HG02970 (cell line): ENCODE measurements at regions not wholly inside any gene's neighbourhood (a gene's known extent, or its start where the extent isn't known, plus 50 kb on each side); places are given as distances from the start of the nearest gene placed in this dataset.
A peak's percentile ranks its signal among the peaks of the same experiment; 100 is the strongest.

Source experiments
- ATAC-seq: cut with Tn5 transposase; IDR thresholded peaks from one replicate; pipeline ENCODE4 v1.9.1; 2021; ENCODE audit warnings: mild to moderate bottlenecking, moderate library complexity, moderate number of reproducible peaks; ENCODE audit not compliant: unreplicated experiment, low FRiP score

DNA sequence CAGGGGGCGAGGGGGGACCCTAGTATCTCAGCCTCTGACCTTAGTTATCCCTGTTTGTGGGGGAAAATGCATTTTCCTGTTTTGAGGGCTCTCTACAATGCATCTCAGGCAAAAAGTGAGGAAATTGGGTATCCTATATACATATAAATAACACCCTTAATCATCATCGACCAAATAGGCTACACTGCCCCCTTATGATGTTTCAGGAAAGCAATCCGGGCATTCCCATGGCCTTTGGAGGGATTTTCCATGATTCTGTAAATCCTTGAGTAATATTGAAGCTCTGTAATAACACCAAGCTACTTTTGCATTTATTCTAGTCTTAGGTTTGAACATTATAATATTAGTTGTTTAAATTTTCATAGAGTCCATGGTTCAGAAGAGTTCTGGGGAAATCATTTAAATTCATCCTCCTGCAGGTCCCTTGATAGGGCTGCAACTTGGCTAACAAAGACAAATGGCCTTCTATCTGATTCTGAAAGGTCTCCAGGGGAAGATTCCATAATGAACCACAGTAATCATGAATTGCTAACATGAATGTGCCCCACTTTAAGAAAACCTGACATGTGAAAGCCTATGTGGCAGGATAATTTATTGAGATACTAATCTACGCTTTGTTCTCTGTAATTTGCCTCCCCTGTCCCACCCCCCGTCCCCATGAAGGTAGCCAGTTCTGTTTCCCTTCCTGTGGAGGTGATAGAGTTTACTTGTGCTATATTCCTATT is 91.5 kb upstream of the SCOC start:
- ATAC-seq = no peak

DNA sequence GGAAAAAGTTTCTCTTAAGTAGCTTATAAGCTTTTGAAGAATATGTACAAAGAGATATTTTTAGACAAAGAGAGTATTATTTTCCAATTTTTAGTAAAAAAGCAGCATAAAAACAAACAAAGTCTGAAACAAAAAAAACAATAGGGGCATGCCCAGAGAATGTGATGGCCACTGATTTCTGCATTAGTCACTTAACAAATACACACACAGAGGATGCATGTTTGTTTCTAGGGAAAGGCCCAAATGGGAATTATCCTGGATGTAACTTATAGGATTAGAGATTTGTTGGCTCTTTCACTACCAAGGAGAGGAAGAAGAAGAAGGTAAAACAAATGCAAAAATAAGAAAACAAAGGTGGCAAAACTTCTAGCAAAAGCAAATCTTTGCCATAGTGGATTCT is 95.9 kb upstream of the SCOC start:
- no peak for ATAC-seq

DNA sequence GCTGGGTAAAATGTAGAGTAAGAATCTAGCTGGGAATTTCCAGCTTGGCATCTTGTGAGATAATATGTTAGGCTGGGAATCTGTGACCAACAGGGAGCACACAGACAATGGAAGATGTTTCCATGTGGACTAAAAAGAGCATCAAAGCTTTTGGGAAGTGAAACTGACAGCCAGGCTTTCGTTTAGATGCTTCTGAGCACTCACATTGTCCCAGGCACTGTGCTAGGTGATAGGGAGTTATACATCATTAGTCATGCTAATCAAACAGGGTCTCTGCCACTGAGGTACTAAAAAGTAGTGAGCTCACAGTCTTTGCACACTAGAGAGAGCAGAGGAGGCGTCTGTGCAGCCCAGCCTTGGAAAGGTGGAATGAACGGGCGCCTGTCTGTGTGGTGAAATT is 101.9 kb upstream of the SCOC start:
- ATAC-seq = no peak

DNA sequence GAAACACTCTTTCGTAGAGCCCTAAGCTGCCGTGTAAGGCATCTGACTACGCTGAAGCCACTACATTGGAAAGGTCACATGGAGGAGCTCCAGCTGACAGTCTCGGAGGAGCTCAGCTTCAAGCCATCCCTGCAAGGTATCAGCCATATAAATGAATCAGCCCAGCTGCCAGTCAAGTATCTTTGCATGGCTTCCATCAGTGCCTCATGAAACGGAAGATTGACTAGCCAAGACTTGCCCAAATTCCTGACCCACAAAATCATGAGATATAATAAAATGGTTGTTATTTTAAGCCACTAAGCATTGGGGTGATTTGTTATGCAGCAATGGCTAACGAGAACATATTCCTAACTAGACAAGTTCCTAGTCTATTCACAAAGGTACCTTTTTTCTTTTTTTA is 104.1 kb upstream of the SCOC start:
- no peak for ATAC-seq

DNA sequence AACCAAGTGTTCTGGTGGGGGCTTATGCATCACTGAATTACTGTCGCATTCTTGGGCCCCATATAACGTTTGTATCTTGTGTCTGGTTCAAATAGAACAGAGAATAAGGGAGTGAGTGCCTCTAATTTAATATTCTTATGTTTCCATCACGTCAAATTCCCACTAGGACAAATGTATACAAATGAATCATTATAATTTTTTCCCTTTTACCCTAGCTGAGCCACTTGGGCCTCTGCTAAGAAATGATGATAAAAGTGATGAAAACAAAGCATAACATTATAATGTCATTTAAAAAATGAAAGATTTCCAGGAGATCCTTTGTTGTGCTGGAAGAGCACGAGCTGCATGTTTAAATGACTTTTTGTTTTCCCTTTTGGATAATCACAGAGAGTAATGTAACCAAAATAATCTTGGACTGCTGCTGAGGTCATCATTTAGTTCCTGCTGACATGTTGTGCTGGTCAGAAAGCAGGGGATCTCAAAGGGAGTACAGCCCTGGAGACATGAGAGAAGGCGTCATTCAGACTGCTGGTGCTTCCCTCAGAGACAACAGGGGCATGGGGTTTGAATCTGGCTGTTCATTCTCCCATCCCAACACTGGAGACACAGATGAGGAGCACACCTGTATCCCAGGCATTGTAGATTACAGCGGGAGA is 105.1 kb upstream of the SCOC start:
- ATAC-seq = no peak

DNA sequence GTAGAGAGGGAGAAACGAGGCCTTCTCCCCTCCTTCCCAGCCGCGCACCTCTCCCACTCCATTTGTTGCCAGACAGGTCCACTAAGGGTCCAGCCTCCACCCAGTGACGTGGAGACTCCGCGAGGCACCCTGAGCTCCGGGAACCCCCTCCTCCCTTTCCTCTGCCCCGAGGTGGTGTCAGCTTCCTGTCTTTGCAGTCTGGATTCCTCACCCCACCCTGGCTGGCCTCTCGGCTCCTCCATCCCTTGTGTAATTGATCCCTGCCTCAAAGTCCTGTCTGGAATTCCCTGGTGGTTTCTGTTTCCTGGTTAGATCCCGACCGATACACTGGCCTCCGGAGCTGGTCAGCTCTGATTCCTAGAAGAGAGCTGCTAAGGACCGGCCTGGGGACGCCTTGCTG is 105.9 kb upstream of the SCOC start:
- no peak for ATAC-seq

DNA sequence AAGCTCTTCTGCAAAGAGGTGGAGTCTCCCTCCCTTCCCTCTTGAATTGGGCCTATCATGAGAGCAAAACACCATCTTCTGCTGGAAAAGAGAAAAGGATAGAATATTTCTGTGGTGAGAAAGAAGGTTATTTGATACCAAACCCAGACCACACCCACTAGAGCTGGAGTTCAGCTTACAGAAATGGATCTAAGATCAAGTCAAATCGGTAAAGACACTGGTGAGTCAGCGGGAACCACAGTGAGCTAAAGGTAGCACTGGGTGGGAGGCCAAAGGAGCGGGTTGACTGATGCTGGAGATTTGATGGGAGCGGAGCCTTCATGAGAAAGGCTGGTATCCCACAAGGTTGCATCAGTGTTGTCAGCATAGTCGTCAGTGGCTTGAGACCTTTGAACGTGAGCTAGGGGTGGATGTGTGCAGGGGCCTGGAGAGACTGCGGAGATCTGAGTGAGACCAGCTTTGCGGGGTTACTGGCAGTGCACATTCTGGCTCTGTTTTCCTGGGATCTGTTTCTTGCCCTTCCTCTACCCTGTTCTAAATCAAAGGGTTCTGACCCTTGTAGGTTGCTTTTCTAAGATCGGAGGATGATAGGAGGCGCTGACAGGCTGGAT is 106.4 kb upstream of the SCOC start:
- no peak for ATAC-seq

DNA sequence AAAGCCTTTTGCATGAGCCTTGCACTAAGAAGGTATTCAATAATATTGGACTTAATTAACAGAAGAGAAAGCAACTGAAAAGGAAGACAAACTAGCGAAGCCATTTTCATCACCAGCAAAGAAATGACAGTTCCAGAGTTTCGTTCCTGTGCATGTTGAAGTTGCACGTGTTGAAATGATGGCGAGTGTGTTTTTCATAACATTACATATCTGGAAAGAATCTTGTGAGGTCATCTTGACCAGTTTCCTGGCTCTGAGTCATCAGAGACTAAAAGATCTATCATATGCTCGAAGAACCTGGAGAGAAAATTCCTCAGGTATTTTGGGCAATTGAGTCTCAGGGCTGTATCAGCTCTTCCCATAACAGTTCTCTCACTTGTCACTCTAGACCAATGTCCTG is 106.2 kb upstream of the MAML3 start:
- ATAC-seq = no peak

DNA sequence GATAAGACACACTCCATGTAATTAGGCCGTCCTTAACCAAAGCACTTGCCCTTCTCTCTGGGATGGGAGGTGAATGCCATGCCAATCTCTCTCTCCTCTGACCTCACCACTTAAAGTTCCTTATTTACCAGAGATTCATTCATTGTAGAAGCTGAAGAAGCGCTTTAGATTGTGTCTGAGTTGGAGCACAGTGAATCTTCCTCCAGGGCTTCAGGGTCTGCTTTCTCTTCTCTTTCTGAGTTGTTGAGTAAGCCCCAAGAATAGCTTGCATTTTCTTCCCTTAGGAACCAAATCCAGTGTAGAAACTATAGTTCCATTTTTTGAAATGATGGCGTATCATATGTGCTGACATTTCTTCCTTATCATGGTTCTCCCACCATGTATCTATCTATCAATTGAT is 104.5 kb upstream of the MAML3 start:
- no peak for ATAC-seq

DNA sequence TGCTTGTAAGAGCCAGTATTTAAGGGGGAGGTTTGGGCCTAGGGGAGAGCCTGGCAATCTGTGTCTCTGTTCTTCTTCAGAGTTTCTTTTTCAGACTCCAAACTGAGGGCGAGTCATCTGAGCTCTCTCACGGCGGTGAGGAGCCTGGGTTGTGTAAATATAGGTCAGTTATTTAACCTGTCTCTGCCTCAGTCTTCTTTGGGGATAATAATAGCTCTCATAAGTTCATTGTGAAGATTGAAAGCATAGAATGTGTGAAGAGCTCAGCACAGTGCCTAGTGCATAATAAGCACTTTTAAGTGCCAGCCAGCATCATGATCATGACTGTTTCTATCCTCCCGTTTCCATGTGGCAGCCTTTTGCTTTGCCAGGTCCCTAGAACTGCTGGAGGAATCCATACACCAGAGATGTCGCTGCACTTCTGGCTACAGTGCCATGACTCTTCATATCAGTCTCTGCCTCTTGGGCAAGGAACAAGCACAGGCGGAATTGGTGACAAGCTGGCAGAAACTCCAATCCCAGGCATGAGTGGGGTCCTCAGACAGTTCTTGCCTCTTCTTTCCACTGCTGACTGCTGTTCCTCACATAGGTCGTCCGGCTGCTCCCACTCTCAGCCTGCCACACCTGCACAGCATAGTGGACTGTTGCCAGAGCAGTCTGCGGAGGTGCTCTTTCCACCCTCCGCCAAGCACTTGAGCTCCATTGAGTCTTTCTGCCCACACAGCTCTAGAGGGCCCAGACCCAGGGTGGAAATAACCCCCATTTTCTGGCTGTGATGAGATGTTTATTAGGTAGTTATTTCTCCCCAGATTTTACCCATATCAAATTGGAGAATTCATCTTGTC is 103.7 kb upstream of the MAML3 start:
- ATAC-seq = no peak

DNA sequence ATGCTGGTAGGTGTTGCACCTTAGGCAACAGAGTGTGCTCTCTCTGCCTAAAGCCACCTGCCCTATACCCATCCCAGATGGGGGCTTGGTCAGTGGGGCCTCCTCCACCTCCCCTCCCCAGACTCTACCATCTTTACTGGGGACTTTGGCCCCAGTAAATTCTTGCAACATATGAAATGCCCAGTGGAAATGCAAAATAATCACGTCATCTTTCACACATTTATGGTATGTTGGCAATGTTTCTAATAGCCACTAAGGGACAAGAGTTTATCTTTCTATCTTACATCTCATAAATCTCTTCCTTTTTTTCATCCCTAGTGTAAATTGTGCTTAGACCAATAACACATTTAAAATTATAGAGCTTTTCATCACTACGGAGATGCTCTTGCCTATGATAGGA is 103.0 kb upstream of the MAML3 start:
- ATAC-seq = no peak

DNA sequence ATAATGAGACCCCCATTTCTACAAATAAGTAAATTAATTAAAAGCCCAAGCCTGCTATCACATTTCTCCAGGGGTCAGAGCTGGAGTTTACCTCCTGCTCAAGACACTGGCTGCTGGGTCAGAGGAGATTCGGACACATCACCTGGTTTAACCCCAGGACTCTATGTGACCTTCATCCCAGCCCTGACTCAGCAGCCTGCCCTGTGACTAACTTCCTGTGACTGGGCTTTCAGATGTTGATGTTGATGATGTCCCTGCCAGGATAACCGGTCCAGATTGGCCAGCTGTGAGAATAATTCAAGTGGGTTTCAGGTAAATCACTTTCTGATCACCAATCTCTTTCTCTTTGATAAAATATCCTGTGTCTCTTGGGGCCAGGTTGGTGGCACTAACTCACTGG is 102.4 kb upstream of the MAML3 start:
- no peak for ATAC-seq

DNA sequence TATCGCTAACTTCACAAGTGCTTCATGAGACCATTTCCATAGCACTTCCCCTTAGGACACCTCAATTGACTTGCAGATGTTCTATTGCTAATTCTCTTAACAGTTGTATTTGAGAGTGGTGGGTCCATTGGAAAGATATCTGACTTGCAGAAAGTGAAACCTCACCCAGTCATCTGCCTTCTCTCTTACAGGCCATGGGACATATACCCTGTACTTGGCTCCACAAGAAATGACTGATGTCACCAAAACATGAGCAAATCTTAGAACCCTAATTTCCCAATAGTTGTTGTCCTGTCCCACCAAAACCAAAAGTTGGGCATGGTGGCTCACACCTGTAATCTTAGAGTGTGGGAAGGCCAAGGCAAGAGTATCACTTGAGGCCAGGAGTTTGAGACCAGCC is 101.9 kb upstream of the MAML3 start:
- ATAC-seq = no peak

DNA sequence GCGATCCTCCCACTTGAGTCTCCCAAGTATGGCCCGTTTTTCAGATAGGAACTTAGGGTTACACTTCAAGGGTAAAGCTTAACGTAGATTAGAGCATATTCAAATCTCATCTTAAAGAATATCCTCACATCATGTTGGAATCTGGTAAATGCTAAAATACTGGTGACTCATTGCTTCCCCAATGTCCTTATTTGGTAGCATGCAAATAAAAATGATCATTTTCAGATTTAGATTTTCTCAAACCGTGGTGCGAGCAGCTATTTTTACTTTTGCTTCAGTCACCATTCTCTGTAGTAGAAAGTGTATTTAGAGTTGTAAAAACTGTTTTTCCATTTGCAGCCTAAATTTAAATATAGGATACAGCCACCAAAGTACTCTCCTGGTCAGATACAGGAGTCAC is 101.5 kb upstream of the MAML3 start:
- no peak for ATAC-seq

DNA sequence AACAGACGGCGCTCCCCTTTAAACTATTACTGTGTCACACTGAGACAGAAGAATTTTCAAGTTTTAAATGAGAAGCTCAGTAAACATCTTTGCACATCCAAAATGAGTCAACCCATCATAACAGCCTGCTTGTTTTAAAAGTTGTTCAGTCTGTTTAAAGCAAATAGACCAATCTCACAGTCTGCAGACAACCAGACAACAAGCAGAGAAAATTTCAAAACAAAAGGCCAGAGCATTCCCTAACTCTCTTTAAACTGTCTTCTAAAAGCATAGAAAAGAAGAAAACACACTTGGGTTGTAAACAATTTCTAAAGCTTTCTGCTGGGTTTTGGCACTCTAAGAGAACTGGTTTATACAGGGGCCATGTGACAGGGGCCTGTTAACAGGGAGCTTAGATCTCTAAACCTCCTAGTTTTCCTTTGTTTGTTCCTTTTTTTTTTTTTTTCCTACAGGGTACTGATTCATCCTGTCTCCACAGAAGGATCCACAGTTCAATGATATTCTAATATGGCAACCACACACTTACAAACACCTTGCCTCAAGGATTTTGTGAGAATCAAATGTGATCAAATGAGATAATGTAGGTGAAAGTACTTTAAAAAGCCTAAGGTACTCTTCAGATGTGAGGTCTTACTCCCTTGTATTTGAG is 100.8 kb upstream of the MAML3 start:
- no peak for ATAC-seq

DNA sequence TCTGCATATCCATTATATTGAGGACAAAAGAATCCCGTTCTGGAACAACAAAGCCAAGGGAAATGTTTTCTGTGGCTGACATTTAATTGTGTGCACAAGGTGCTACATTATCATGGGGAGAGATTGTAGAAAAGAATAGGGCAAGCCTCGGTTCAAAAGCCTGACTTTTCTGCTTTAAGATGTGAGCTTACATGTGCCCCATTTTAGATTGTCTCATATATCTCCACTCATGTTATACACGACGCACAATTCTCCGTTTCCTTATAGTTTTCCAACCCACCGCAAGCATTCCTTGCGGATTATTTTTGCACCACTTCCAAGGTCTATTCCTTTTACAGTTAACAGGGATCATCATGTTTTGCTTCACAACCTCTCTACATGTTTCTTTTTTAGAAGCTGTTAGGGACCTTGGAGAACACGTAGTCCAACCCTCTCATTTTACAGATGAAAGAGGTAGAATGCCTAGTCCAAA is 99.6 kb upstream of the MAML3 start:
- ATAC-seq = no peak

DNA sequence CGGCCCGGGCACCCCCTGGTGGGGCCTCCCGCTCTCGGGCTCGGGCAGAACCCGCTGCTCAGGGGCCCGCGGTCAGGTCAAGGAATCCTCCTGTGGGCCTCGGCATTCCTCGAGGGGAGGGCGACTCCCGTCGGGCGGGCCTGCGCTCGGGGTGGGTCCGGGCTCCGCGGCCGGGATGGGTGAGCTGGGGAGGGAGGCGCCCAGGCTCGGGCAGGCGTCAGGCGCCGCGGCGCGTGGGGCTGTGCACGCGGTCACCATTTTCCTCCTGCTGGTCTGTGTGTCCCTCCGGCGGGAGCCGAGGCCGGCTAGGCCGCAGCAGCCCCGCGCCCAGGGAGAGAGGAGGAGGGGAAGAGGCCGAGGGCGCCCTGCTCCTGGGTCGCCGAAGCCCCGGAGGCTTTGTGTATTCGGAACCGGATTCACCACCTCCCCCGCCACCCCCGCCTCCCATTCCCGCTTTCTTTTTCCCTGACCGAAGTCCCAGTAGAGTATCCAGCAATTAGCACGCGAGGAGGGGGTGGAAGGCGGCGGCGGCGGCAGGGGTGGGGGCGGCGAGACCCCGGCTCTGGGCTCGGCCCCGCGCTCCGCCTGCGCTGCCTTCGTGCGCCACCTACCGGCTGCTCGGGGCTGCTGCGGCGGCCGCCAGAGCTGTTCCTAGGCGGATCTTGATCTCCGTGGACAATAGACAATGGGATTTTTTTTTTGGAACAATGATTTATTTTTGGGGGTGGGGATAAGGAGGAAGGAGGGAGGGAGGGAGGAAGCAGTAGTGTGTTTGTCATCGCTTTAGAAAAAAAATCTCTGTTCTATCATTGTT is 99.0 kb upstream of the MAML3 start:
- ATAC-seq = peak; percentile 52

DNA sequence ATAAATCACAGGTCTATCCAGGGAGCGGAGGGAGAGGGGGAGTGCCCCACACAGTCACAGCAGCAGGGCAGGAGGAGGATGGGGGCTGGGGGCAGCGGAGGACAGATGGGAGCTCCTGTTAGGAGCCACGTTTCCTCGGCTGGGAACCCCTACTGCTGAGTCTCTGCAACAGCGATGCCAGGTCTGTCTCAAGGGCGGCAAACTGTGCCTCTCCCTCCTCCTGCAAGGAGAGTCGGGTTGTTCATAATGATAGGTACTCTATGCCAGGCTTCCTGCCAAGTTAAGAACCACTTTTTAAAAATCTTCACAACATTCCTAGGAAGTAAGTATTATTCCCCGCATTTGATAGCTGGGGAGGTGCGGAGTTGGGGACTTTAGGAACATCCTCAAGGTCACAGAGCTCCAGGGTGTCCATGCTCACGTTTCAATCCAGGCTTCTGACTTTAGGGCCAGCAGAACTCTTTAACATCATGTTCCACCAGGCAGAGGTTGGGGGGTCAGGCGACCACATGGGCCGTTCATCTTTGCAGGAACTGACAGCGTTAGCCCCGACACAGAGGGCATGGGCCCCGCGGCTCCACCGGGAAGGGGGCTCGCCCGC is 98.3 kb upstream of the MAML3 start:
- no peak for ATAC-seq

DNA sequence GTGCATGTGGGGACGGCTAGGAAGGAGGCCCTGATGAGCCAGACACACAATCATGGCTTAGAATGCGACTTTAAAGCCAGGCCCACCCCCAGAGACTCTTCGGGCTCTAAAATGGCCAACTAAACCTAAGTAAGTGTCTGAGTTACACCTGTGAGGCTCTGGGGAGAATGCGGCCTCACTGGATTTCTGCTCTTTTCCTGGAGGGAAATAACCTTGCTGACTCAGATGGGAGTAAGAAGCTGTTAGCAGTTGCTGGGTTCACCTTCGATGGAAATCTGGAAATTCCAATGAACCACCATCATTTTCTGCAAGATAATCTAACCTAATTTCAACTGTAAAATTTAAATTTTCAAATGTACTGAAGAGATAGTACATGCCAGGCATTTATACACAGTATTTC is 97.6 kb upstream of the MAML3 start:
- ATAC-seq = no peak
